ENCODE measurements at regions not wholly inside any gene's neighbourhood (a gene's known extent, or its start where the extent isn't known, plus 50 kb on each side); places are given as distances from the start of the nearest gene placed in this dataset.
"Not testable (repeated sequence)": the region's sequence is repeated elsewhere in the genome, so short reads cannot be mapped to it uniquely, and the experiment has no call there.

DNA sequence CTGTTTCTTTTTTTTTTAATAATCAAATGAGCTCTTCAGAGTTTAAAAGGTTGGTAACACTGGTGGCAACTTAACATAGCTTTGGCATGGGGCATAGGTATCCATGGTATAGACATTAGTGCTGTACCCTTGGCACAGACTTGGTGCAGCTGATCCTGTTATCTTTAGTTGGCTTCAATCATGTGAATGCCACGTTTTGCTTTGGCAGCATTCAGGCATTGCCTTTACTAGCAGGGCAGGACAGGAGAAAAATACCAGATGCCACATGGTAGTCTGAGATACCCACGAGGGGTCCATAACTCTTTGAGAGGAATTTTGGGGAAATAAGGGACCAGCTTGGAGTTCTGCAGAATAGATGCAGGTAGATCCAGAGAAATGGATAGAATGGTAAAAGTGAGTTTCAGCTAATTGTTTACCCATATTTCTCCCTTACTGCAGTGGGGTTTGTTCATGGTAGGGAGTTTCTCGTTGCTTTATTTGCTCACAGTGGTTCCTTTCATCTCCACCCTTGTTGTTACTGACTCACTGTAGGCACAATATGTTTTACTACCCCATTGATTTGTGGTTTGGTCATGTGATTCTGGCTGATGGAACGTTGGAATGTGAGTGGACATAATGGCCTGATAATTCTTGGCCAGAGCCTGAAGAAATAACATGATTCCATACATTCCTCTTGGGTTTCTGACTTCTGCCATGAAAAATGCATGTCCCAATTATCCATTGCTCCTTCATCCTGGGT, 342.7 kb downstream of the GLUD2 start:
- Histone ChIP-seq H2AFZ (no peak overlapping the region), H3K4me2 (no peak overlapping the region), H3K27ac (peak overlapping the region; percentile 54), H4K20me1 (ENCODE audit: insufficient read depth, poor library complexity, severe bottlenecking) (no peaks in the 10 kb centered on the region), H3K9me2 (replicated peaks; ENCODE audit: insufficient read depth) (no peaks in the 10 kb centered on the region), H3K4me1 (ENCODE audit: insufficient read depth) (no peaks in the 10 kb centered on the region), H3K79me2 (no peaks in the 10 kb centered on the region), H3K36me3 (replicated peaks; ENCODE audit: insufficient read depth, low read depth) (no peaks in the 10 kb centered on the region), H3K9me3 (ENCODE audit: low read depth) (no peaks in the 10 kb centered on the region), H3K4me3 (no peak overlapping the region), H3K27me3 (no peaks in the 10 kb centered on the region)
- 32% methylated on average over 4 of the region's 4 CpGs for WGBS (ENCODE audit: low lambda C conversion rate, missing lambda C conversion rate)
- DNase-seq (ENCODE audit: low spot score), result peak; percentile 24
- no peak for TF ChIP-seq EZH2 (IDR thresholded peaks at IDR 0.05; ENCODE audit: borderline replicate concordance)
- no peak for TF ChIP-seq EZH2phosphoT487 (IDR thresholded peaks at IDR 0.05; ENCODE audit: low read depth, severe bottlenecking, unreplicated experiment)
- TF ChIP-seq, protein P1, sequence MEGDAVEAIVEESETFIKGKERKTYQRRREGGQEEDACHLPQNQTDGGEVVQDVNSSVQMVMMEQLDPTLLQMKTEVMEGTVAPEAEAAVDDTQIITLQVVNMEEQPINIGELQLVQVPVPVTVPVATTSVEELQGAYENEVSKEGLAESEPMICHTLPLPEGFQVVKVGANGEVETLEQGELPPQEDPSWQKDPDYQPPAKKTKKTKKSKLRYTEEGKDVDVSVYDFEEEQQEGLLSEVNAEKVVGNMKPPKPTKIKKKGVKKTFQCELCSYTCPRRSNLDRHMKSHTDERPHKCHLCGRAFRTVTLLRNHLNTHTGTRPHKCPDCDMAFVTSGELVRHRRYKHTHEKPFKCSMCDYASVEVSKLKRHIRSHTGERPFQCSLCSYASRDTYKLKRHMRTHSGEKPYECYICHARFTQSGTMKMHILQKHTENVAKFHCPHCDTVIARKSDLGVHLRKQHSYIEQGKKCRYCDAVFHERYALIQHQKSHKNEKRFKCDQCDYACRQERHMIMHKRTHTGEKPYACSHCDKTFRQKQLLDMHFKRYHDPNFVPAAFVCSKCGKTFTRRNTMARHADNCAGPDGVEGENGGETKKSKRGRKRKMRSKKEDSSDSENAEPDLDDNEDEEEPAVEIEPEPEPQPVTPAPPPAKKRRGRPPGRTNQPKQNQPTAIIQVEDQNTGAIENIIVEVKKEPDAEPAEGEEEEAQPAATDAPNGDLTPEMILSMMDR (IDR thresholded peaks at IDR 0.05; ENCODE audit: poor library complexity), result no peak

GRCh38 chrX:121405826-121406225, 358.4 kb downstream of the GLUD2 start:
- H3K9me3 ChIP-seq (ENCODE audit: low read depth), result no peaks in the 10 kb centered on the region
- no peak overlapping the region for H3K4me2 ChIP-seq
- WGBS (ENCODE audit: low lambda C conversion rate, missing lambda C conversion rate), result 39% methylated on average over 4 of the region's 4 CpGs
- H3K4me1 ChIP-seq (ENCODE audit: insufficient read depth), result no peaks in the 10 kb centered on the region
- H3K27me3 ChIP-seq, result no peaks in the 10 kb centered on the region
- no peak for DNase-seq (ENCODE audit: low spot score)
- no peaks in the 10 kb centered on the region for H3K9me2 ChIP-seq (replicated peaks; ENCODE audit: insufficient read depth)
- no peaks in the 10 kb centered on the region for H3K36me3 ChIP-seq (replicated peaks; ENCODE audit: insufficient read depth, low read depth)
- no peak for TF ChIP-seq EZH2 (IDR thresholded peaks at IDR 0.05; ENCODE audit: borderline replicate concordance)
- TF ChIP-seq, protein P1 (IDR thresholded peaks at IDR 0.05; ENCODE audit: poor library complexity), result no peak
- no peak overlapping the region for H2AFZ ChIP-seq
- no peak overlapping the region for H3K4me3 ChIP-seq
- H3K27ac ChIP-seq, result no peak overlapping the region
- no peaks in the 10 kb centered on the region for H4K20me1 ChIP-seq (ENCODE audit: insufficient read depth, poor library complexity, severe bottlenecking)
- no peaks in the 10 kb centered on the region for H3K79me2 ChIP-seq

DNA sequence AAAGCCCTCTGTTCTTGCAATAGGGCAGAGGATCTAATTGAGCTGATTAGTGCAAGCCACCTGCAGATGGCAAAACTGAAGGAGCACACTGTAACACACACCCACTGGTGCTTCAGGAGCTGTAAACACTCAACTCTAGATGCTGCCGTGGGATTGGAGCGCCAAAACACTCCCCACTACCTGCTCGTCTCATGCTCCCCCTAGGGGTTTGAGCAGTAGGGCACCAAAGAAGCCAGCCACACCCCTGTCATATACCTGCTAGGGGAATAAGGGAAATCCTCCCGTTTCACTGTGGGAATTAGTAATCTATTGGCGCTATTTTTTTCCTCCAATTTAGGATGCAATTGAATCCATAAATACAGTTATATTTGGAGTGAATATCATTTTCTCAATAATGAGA, 360.2 kb downstream of the GLUD2 start:
- H3K27ac ChIP-seq, result no peak overlapping the region
- H3K27me3 ChIP-seq, result no peaks in the 10 kb centered on the region
- TF ChIP-seq EZH2phosphoT487 (IDR thresholded peaks at IDR 0.05; ENCODE audit: low read depth, severe bottlenecking, unreplicated experiment), result no peak
- TF ChIP-seq EZH2 (IDR thresholded peaks at IDR 0.05; ENCODE audit: borderline replicate concordance), result no peak
- TF ChIP-seq, protein P1 (IDR thresholded peaks at IDR 0.05; ENCODE audit: poor library complexity), result no peak
- no peaks in the 10 kb centered on the region for H3K9me3 ChIP-seq (ENCODE audit: low read depth)
- H3K9me2 ChIP-seq (replicated peaks; ENCODE audit: insufficient read depth), result no peaks in the 10 kb centered on the region
- H2AFZ ChIP-seq, result no peak overlapping the region
- WGBS (ENCODE audit: low lambda C conversion rate, missing lambda C conversion rate), result 82% methylated on average over 5 of the region's 5 CpGs
- H3K79me2 ChIP-seq, result no peaks in the 10 kb centered on the region
- no peak overlapping the region for H3K4me3 ChIP-seq
- H3K4me2 ChIP-seq, result no peak overlapping the region
- H4K20me1 ChIP-seq (ENCODE audit: insufficient read depth, poor library complexity, severe bottlenecking), result no peaks in the 10 kb centered on the region
- no peak for DNase-seq (ENCODE audit: low spot score)
- H3K36me3 ChIP-seq (replicated peaks; ENCODE audit: insufficient read depth, low read depth), result no peaks in the 10 kb centered on the region
- H3K4me1 ChIP-seq (ENCODE audit: insufficient read depth), result no peaks in the 10 kb centered on the region

DNA sequence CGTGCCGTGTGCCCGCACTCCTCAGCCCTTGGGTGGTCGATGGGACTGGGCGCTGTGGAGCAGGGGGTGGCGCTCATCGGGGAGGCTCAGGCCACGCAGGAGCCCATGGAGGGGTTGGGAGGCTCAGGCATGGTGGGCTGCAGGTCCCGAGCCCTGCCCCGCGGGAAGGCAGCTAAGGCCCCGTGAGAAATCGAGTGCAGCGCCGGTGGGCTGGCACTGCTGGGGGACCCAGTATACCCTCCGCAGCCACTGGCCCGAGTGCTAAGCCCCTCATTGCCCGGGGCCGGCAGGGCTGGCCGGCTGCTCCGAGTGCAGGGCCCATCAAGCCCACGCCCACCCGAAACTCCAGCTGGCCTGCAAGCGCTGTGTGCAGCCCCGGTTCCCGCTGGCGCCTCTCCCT, 384.1 kb downstream of the GLUD2 start:
- H3K36me3 ChIP-seq (replicated peaks; ENCODE audit: insufficient read depth, low read depth); H2AFZ ChIP-seq; H3K79me2 ChIP-seq; DNase-seq (ENCODE audit: low spot score); H3K27ac ChIP-seq; H3K9me3 ChIP-seq (ENCODE audit: low read depth); H3K4me2 ChIP-seq; H3K27me3 ChIP-seq; H4K20me1 ChIP-seq (ENCODE audit: insufficient read depth, poor library complexity, severe bottlenecking); H3K4me1 ChIP-seq (ENCODE audit: insufficient read depth); H3K4me3 ChIP-seq; H3K9me2 ChIP-seq (replicated peaks; ENCODE audit: insufficient read depth): not testable (repeated sequence)
- WGBS (ENCODE audit: low lambda C conversion rate, missing lambda C conversion rate), result 93% methylated on average over 20 of the region's 27 CpGs

All from hepatocyte (in vitro differentiated cells).